C4-2B (cell line): ENCODE measurements at regions not wholly inside any gene's neighbourhood (a gene's known extent, or its start where the extent isn't known, plus 50 kb on each side); places are given as distances from the start of the nearest gene placed in this dataset.

Experiments used
- ZFX ChIP-seq: fragments of 450-650 bp; IDR thresholded peaks from 2 replicates; pipeline ENCODE4 v1.6.1; 2017
- TF ChIP-seq, protein P1 (sequence below): fragments of 450-650 bp; conservative IDR thresholded peaks from 2 replicates; pipeline ENCODE4 v1.5.1; 2017; ENCODE audit warnings: mild to moderate bottlenecking

DNA sequence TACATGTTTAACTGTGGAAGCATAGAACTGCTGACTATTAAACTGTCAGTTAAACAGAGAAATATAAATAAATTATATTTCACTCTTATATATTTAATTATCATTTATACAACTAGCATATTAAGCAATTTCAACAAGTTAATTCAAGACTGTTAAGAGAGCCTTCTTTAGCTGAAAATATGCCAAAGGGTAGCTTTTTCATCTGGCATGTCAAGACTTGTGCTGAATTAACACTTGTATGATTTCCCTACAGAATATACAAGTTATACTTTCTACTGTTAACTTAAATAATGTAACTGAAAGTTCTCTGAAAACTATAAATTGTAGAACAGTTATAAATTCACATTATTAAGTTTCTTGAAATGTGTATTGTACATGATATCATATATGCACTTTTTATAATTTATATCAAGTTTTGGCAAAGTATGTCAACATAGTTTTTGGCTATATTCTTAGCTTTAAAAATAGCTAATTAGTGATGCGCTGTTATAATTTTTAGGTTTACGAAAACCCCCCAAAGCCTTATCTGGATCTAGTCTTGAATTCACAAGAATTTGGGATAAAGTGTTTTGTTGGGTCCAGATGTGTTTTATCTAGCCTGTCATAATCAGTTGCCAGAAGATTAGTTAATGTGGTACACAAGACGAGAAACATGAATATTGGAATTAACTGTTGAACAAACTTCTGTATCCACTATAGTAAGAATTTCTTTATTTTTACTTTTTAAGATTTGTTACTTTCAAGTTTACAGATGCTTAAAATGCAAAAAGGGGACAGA lies 231.1 kb upstream of the FOXP2 start:
- no peak for TF ChIP-seq ZFX
- TF ChIP-seq, protein P1, sequence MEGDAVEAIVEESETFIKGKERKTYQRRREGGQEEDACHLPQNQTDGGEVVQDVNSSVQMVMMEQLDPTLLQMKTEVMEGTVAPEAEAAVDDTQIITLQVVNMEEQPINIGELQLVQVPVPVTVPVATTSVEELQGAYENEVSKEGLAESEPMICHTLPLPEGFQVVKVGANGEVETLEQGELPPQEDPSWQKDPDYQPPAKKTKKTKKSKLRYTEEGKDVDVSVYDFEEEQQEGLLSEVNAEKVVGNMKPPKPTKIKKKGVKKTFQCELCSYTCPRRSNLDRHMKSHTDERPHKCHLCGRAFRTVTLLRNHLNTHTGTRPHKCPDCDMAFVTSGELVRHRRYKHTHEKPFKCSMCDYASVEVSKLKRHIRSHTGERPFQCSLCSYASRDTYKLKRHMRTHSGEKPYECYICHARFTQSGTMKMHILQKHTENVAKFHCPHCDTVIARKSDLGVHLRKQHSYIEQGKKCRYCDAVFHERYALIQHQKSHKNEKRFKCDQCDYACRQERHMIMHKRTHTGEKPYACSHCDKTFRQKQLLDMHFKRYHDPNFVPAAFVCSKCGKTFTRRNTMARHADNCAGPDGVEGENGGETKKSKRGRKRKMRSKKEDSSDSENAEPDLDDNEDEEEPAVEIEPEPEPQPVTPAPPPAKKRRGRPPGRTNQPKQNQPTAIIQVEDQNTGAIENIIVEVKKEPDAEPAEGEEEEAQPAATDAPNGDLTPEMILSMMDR = no peak
